ENCODE measurements at regions not wholly inside any gene's neighbourhood (a gene's known extent, or its start where the extent isn't known, plus 50 kb on each side); places are given as distances from the start of the nearest gene placed in this dataset.

GRCh38 chr10:85145966-85146365 is 817.6 kb downstream of the CCSER2 start:
- H3K27me3 ChIP-seq, result no peaks in the 10 kb centered on the region
- intact Hi-C loops (cut with DNase I), result no loop called here
- TF ChIP-seq CTCF (IDR thresholded peaks at IDR 0.05) (no peak), POLR2A (IDR thresholded peaks at IDR 0.05) (no peak)
- H3K4me1 ChIP-seq, result no peaks in the 10 kb centered on the region
- H3K36me3 ChIP-seq (replicated peaks in 1 of 2; ENCODE audit: insufficient read depth in 1 of 2, low read depth in 2 of 2), result no peaks in the 10 kb centered on the region
- no peak overlapping the region for H3K4me3 ChIP-seq
- WGBS, 2 donors, result 66% methylated on average over 5 of the region's 5 CpGs
- DNase-seq (no peak), ATAC-seq (no peak)
- H3K27ac ChIP-seq, result no peak overlapping the region
- no peaks in the 10 kb centered on the region for H3K9me3 ChIP-seq

- Histone ChIP-seq H3K4me3 (no peak overlapping the region), H3K9me3 (no peaks in the 10 kb centered on the region), H3K4me1 (no peaks in the 10 kb centered on the region), H3K27ac (no peak overlapping the region), H3K27me3 (no peaks in the 10 kb centered on the region), H3K36me3 (replicated peaks in 1 of 2; ENCODE audit: insufficient read depth in 1 of 2, low read depth in 2 of 2) (no peaks in the 10 kb centered on the region)
- WGBS, 2 donors, result 77 to 91% methylated on average over 1 of the region's 1 CpG
- intact Hi-C loops (cut with DNase I), result no loop called here
- no peak for TF ChIP-seq POLR2A (IDR thresholded peaks at IDR 0.05)
- TF ChIP-seq CTCF (IDR thresholded peaks at IDR 0.05), result no peak
- no peak for DNase-seq
- no peak for ATAC-seq
Observed at GRCh38 chr10:85147346-85148250, 819.2 kb downstream of the CCSER2 start.

- Histone ChIP-seq H3K36me3 (replicated peaks in 1 of 2; ENCODE audit: insufficient read depth in 1 of 2, low read depth in 2 of 2) (no peaks in the 10 kb centered on the region), H3K27ac (no peak overlapping the region), H3K9me3 (no peaks in the 10 kb centered on the region), H3K4me3 (no peak overlapping the region), H3K27me3 (no peaks in the 10 kb centered on the region), H3K4me1 (no peaks in the 10 kb centered on the region)
- intact Hi-C loops (cut with DNase I), result no loop called here
- no peak for TF ChIP-seq CTCF (IDR thresholded peaks at IDR 0.05)
- no peak for TF ChIP-seq POLR2A (IDR thresholded peaks at IDR 0.05)
- 79 to 82% methylated on average over 15 of the region's 15 CpGs for WGBS, 2 donors
- DNase-seq (no peak), ATAC-seq (no peak)
Observed at GRCh38 chr10:85148693-85149640, 820.6 kb downstream of the CCSER2 start.

GRCh38 chr10:85149766-85150165 is 821.4 kb downstream of the CCSER2 start:
- DNase-seq (no peak), ATAC-seq (no peak)
- Histone ChIP-seq H3K27me3 (no peaks in the 10 kb centered on the region), H3K36me3 (replicated peaks in 1 of 2; ENCODE audit: insufficient read depth in 1 of 2, low read depth in 2 of 2) (no peaks in the 10 kb centered on the region), H3K27ac (no peak overlapping the region), H3K4me3 (no peak overlapping the region), H3K9me3 (no peaks in the 10 kb centered on the region), H3K4me1 (no peaks in the 10 kb centered on the region)
- 77 to 87% methylated on average over 2 of the region's 2 CpGs for WGBS, 2 donors
- TF ChIP-seq POLR2A (IDR thresholded peaks at IDR 0.05) (no peak), CTCF (IDR thresholded peaks at IDR 0.05) (no peak)
- intact Hi-C loops (cut with DNase I), result no loop called here
